Small intestine (tissue), 7 donors: ENCODE measurements at regions not wholly inside any gene's neighbourhood (a gene's known extent, or its start where the extent isn't known, plus 50 kb on each side); places are given as distances from the start of the nearest gene placed in this dataset.

Experiments used
- DNase-seq, 2 donors: peaks; one replicate each; pipeline versions ENCODE4 v3.0.0 to v3.0.0-alpha.2; 2013
- FAIRE-seq: peaks from 2 replicates; lab custom pipeline; 2012; peaks lifted over from hg19 to GRCh38; lab: Jason Lieb, UNC
- H3K27ac ChIP-seq, 3 donors: one replicate each; pipeline ENCODE4 v1.5.1; 2013; ENCODE audit warnings: low read length in 2 of 3, mild to moderate bottlenecking in 2 of 3, control low read depth in 1 of 3, inconsistent platforms in 1 of 3, low read depth in 1 of 3, moderate library complexity in 1 of 3
- H3K27me3 ChIP-seq, 3 donors: one replicate each; pipeline ENCODE4 v1.6.1; 2013; ENCODE audit warnings: low read length in 3 of 3, inconsistent platforms in 1 of 3; ENCODE audit not compliant: control insufficient read depth in 3 of 3, insufficient read depth in 3 of 3
- H3K36me3 ChIP-seq, 3 donors: one replicate each; pipeline ENCODE4 v1.6.1; 2013; ENCODE audit warnings: low read length in 3 of 3, inconsistent platforms in 1 of 3, low read depth in 1 of 3, mild to moderate bottlenecking in 1 of 3, moderate library complexity in 1 of 3; ENCODE audit not compliant: control insufficient read depth in 3 of 3, insufficient read depth in 2 of 3
- H3K4me1 ChIP-seq, 3 donors: one replicate each; pipeline ENCODE4 v1.6.1; 2013; ENCODE audit warnings: low read length in 2 of 3, inconsistent platforms in 1 of 3, low read depth in 1 of 3, mild to moderate bottlenecking in 1 of 3, moderate library complexity in 1 of 3; ENCODE audit not compliant: control insufficient read depth in 3 of 3, insufficient read depth in 2 of 3
- H3K4me3 ChIP-seq, 3 donors: one replicate each; pipeline ENCODE4 v1.5.1; 2013; ENCODE audit warnings: low read length in 3 of 3, control low read depth in 1 of 3, inconsistent platforms in 1 of 3, low read depth in 1 of 3, mild to moderate bottlenecking in 1 of 3, moderate library complexity in 1 of 3
- H3K9me3 ChIP-seq, 2 donors: one replicate each; pipeline ENCODE4 v1.6.1; 2013; ENCODE audit warnings: low read depth in 1 of 2, low read length in 1 of 2; ENCODE audit not compliant: control insufficient read depth in 2 of 2, insufficient read depth in 1 of 2
- WGBS, 3 donors: extraction: QIAGEN DNeasy Blood & Tissue Kit; methylation state at CpG; one replicate each; pipeline ENCODE4 v1.1.7; 2013; 5-methylcytosine and 5-hydroxymethylcytosine counted together
- donor health status: healthy with polysubstance abuse.
- donor health status: control.
- donor health status: control.
- donor health status: Bipolar disorder and iron deficiency.
- donor health status: healthy.

- Histone ChIP-seq H3K9me3 (no peaks in the 10 kb centered on the region), H3K36me3 (no peaks in the 10 kb centered on the region), H3K4me3 (no peak overlapping the region), H3K27me3 (no peaks in the 10 kb centered on the region), H3K4me1 (no peaks in the 10 kb centered on the region), H3K27ac (no peak overlapping the region)
- DNase-seq: no peak
- no peak for FAIRE-seq
Measured at GRCh38 chr1:80044662-80045061, 1038.1 kb upstream of the ADGRL4 start.

- 70 to 73% (median 70%) methylated on average over 3 of the region's 3 CpGs for WGBS, 3 donors
- Histone ChIP-seq H3K36me3 (no peaks in the 10 kb centered on the region), H3K4me1 (no peaks in the 10 kb centered on the region), H3K27me3 (no peaks in the 10 kb centered on the region), H3K9me3 (no peaks in the 10 kb centered on the region), H3K27ac (no peak overlapping the region), H3K4me3 (no peak overlapping the region)
- DNase-seq: no peak
- no peak for FAIRE-seq
Measured at GRCh38 chr1:80036690-80037432, 1030.3 kb upstream of the ADGRL4 start.

GRCh38 chr1:80023358-80023757, 1016.8 kb upstream of the ADGRL4 start:
- H3K4me1 ChIP-seq: no peaks in the 10 kb centered on the region
- H3K9me3 ChIP-seq: no peaks in the 10 kb centered on the region
- FAIRE-seq (no peak), DNase-seq (no peak)
- H3K27me3 ChIP-seq: no peaks in the 10 kb centered on the region
- no peak overlapping the region for H3K27ac ChIP-seq
- 76 to 85% (median 78%) methylated on average over 1 of the region's 1 CpG for WGBS, 3 donors
- H3K36me3 ChIP-seq: no peaks in the 10 kb centered on the region
- no peak overlapping the region for H3K4me3 ChIP-seq

GRCh38 chr1:80021891-80022290, 1015.4 kb upstream of the ADGRL4 start:
- no peaks in the 10 kb centered on the region for H3K4me1 ChIP-seq
- H3K27ac ChIP-seq: no peak overlapping the region
- DNase-seq: no peak
- no peaks in the 10 kb centered on the region for H3K9me3 ChIP-seq
- no peak for FAIRE-seq
- H3K27me3 ChIP-seq: no peaks in the 10 kb centered on the region
- H3K36me3 ChIP-seq: no peaks in the 10 kb centered on the region
- no peak overlapping the region for H3K4me3 ChIP-seq

GRCh38 chr1:80018348-80018747, 1011.8 kb upstream of the ADGRL4 start:
- Histone ChIP-seq H3K9me3 (no peaks in the 10 kb centered on the region), H3K4me1 (no peaks in the 10 kb centered on the region), H3K27ac (no peak overlapping the region), H3K27me3 (no peaks in the 10 kb centered on the region), H3K4me3 (no peak overlapping the region), H3K36me3 (no peaks in the 10 kb centered on the region)
- WGBS, 3 donors: 80 to 94% (median 89%) methylated on average over 3 of the region's 3 CpGs
- DNase-seq (no peak), FAIRE-seq (no peak)

- no peak overlapping the region for H3K4me3 ChIP-seq
- DNase-seq: no peak
- no peaks in the 10 kb centered on the region for H3K36me3 ChIP-seq
- H3K27ac ChIP-seq: no peak overlapping the region
- H3K27me3 ChIP-seq: no peaks in the 10 kb centered on the region
- 89 to 92% (median 90%) methylated on average over 1 of the region's 1 CpG for WGBS, 3 donors
- H3K9me3 ChIP-seq: peaks cover 0 to 2% of the 10 kb centered on the region in 2 donors
- FAIRE-seq: no peak
- no peaks in the 10 kb centered on the region for H3K4me1 ChIP-seq
Measured at GRCh38 chr1:80008934-80009333, 1002.4 kb upstream of the ADGRL4 start.

GRCh38 chr1:80003250-80003649, 996.7 kb upstream of the ADGRL4 start:
- no peak for FAIRE-seq
- no peaks in the 10 kb centered on the region for H3K27me3 ChIP-seq

GRCh38 chr1:79988401-79988800, 981.9 kb upstream of the ADGRL4 start:
- WGBS, 3 donors: 70 to 91% (median 72%) methylated on average over 3 of the region's 3 CpGs

More at GRCh38 chr1:80003250-80003649, 996.7 kb upstream of the ADGRL4 start:
- Histone ChIP-seq H3K36me3 (no peaks in the 10 kb centered on the region), H3K9me3 (peaks cover 0 to 2% of the 10 kb centered on the region in 2 donors), H3K4me3 (no peak overlapping the region), H3K27ac (no peak overlapping the region), H3K4me1 (no peaks in the 10 kb centered on the region)
- DNase-seq: no peak

GRCh38 chr1:79982211-79982610, 975.7 kb upstream of the ADGRL4 start:
- H3K36me3 ChIP-seq: no peaks in the 10 kb centered on the region
- H3K4me3 ChIP-seq: no peak overlapping the region
- no peak overlapping the region for H3K27ac ChIP-seq
- FAIRE-seq (no peak), DNase-seq (peak in 1 of 2 donors; percentile 2)
- H3K4me1 ChIP-seq: no peaks in the 10 kb centered on the region
- no peaks in the 10 kb centered on the region for H3K27me3 ChIP-seq
- WGBS, 3 donors: 19 to 56% (median 49%) methylated on average over 3 of the region's 3 CpGs
- H3K9me3 ChIP-seq: no peaks in the 10 kb centered on the region

More at GRCh38 chr1:79988401-79988800, 981.9 kb upstream of the ADGRL4 start:
- FAIRE-seq (no peak), DNase-seq (no peak)
- Histone ChIP-seq H3K27ac (no peak overlapping the region), H3K4me3 (no peak overlapping the region), H3K27me3 (no peaks in the 10 kb centered on the region), H3K9me3 (no peaks in the 10 kb centered on the region), H3K36me3 (no peaks in the 10 kb centered on the region), H3K4me1 (no peaks in the 10 kb centered on the region)
